Pancreas (tissue), 10 donors: ENCODE measurements at regions not wholly inside any gene's neighbourhood (a gene's known extent, or its start where the extent isn't known, plus 50 kb on each side); places are given as distances from the start of the nearest gene placed in this dataset.

Experiments
- ATAC-seq, 4 donors: fragments of 200-7000 bp; cut with Tn5 transposase; one replicate each; pipeline versions ENCODE4 v1.8.0 to v1.9.1; 2020; ENCODE audit warnings: mild to moderate bottlenecking in 4 of 4, moderate library complexity in 4 of 4
- DNase-seq, 6 donors: peaks; one replicate each; pipeline ENCODE4 v3.0.0-alpha.2; 2020
- FAIRE-seq: peaks from 2 replicates; lab custom pipeline; 2012; peaks lifted over from hg19 to GRCh38; lab: Jason Lieb, UNC
- H3K27ac ChIP-seq, 4 donors: fragments of 200-600 bp; sonication (generic); 1 replicate in 3 of 4; 2 replicates in 1 of 4; pipeline versions ENCODE4 v1.5.0 to v1.8.0; 2020
- H3K27me3 ChIP-seq, 4 donors: fragments of 200-600 bp; one replicate each; pipeline ENCODE4 v1.8.0; 2021
- H3K36me3 ChIP-seq, 3 donors: fragments of 200-600 bp; sonication (generic) in 1 of 3; one replicate each; pipeline versions ENCODE4 v1.5.0 to v1.8.0; 2020 to 2021
- H3K4me1 ChIP-seq, 3 donors: fragments of 200-600 bp; one replicate each; pipeline ENCODE4 v1.8.0; 2021
- H3K4me3 ChIP-seq, 4 donors: fragments of 200-600 bp; sonication (generic) in 2 of 4; one replicate each; pipeline versions ENCODE4 v1.5.0 to v1.8.0; 2020 to 2021
- H3K9me3 ChIP-seq, 4 donors: fragments of 200-600 bp; one replicate each; pipeline ENCODE4 v1.8.0; 2021
- WGBS, 2 donors: extraction: QIAGEN DNeasy Blood & Tissue Kit; methylation state at CpG; one replicate each; pipeline ENCODE4 v1.1.7; 2013; 5-methylcytosine and 5-hydroxymethylcytosine counted together
- intact Hi-C, 3 donors: fragments of 100-400 bp; cut with DNase I; formaldehyde crosslinking; loops; one replicate each; pipeline versions ENCODE4 v1.11.1 to v1.14.2; 2022
- TF ChIP-seq, protein P1 (sequence below), 4 donors: fragments of 200-600 bp; sonication (generic) in 3 of 4; IDR thresholded peaks; one replicate each; pipeline versions ENCODE4 v1.5.0 to v1.8.0; 2021; ENCODE audit warnings: antibody characterized with exemption in 4 of 4
- donor health status: healthy with polysubstance abuse.
- donor health status: DM: no; HTN: no; CAD: no; lungs with moderate emphysema.
- donor health status: DM: no; HTN: no; CAD: no.
- donor health status: control.
- donor health status: control.
- donor health status: Bipolar disorder and iron deficiency.
- donor health status: DM: yes; HTN: yes; CAD: no.
- donor health status: DM: no; HTN: no; CAD: no.
- donor health status: DM: no; HTN: no; CAD: no.
- donor health status: DM: yes; HTN: yes; CAD: no.

DNA sequence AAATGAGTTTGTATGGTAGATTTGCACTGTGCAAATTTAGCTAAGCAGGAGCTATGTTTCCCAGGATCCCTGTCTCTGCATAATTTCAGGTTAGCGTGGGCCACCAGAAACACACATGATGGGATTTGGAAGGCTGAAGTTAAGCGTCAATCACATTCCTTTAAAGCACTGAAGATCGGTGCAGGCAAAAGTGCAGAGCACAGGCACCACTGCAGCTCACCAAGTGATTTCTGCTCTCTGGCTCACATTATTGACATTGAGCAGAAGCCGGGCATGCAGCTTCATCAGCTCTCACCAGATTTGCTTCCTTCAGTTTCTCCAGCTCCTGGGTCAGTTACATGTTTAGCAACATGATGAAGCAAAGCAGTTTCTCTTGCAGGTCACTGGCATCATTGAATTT is 256.4 kb upstream of the TGFBR2 start:
- 55 to 70% methylated on average over 4 of the region's 4 CpGs for WGBS, 2 donors
- no peak for FAIRE-seq

DNA sequence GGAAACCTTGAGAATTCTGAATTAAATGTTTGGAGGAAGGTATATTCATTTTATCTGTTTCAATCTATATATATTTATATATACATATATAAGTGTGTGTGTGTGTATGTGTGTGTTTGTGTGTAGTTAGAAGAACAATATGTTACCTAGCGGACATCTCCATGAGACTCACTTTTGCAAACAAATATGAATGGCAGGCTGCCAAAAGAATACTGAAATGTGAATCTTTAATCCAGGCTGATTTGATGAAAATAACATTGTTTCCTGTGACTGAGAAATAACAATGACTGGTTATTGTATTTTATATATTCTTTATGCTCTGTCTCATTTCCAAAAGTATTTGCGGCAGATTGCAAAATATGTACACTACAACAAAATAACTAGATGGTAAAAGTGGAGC is 255.5 kb upstream of the TGFBR2 start:
- Histone ChIP-seq H3K9me3 (no peaks in the 10 kb centered on the region), H3K27ac (no peak overlapping the region), H3K36me3 (no peaks in the 10 kb centered on the region), H3K4me1 (no peaks in the 10 kb centered on the region), H3K4me3 (no peak overlapping the region), H3K27me3 (no peaks in the 10 kb centered on the region)
- FAIRE-seq (no peak), ATAC-seq (no peak), DNase-seq (no peak)
- TF ChIP-seq, protein P1, sequence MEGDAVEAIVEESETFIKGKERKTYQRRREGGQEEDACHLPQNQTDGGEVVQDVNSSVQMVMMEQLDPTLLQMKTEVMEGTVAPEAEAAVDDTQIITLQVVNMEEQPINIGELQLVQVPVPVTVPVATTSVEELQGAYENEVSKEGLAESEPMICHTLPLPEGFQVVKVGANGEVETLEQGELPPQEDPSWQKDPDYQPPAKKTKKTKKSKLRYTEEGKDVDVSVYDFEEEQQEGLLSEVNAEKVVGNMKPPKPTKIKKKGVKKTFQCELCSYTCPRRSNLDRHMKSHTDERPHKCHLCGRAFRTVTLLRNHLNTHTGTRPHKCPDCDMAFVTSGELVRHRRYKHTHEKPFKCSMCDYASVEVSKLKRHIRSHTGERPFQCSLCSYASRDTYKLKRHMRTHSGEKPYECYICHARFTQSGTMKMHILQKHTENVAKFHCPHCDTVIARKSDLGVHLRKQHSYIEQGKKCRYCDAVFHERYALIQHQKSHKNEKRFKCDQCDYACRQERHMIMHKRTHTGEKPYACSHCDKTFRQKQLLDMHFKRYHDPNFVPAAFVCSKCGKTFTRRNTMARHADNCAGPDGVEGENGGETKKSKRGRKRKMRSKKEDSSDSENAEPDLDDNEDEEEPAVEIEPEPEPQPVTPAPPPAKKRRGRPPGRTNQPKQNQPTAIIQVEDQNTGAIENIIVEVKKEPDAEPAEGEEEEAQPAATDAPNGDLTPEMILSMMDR (IDR thresholded peaks at IDR 0.05): no peak
- intact Hi-C loops: no loop called here
- WGBS, 2 donors: 94 to 96% methylated on average over 2 of the region's 2 CpGs

More for the DNA sequence above, 256.4 kb upstream of the TGFBR2 start:
- Histone ChIP-seq H3K27ac (no peak overlapping the region), H3K9me3 (no peaks in the 10 kb centered on the region), H3K4me3 (no peak overlapping the region), H3K4me1 (no peaks in the 10 kb centered on the region), H3K27me3 (no peaks in the 10 kb centered on the region), H3K36me3 (no peaks in the 10 kb centered on the region)
- intact Hi-C loops: no loop called here
- ATAC-seq (no peak), DNase-seq (no peak)
- TF ChIP-seq, protein P1 (IDR thresholded peaks at IDR 0.05): no peak

DNA sequence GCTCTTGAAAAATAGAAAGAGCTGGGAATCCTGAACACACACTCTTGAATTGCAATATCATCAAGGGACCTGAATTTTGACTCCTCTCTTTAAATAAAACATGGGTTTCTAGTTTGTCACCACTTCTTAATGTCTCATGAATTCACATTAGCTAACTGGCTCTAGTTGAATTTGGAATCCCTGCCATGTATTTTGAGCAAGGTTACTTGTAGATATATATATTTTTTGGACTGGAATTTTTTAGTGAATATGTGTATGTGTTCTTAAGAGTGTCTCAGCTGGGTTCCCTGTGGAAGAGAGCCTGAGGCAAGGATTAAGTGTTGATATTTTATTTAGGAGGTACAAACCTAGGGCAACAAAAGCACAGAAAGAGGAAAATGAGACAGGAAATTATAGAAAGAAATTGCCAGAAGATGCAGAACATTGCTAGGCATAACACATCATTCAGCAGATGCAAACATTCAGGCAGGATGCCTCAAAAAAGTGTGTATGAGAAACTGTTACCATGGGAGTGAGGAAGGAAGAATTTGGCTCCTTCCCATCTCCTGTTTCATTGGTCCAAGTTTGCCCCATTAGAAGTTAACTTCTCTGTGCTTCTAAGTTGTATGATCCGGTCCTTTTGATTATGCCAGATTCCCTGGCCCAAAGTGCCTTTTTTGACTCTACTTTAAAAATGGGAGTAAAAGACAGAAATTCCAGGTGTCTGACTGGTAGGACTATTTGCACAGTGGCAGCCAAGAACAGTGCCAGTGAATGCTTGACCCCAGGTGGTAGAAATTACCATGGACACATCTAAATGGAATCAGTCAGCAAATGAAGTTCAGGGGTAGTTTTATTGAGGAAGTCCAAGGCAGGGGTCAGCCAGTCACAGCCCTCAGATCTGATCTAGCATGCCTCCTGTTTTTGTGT is 253.7 kb upstream of the TGFBR2 start:
- Histone ChIP-seq H3K9me3 (no peaks in the 10 kb centered on the region), H3K4me1 (no peaks in the 10 kb centered on the region), H3K27me3 (no peaks in the 10 kb centered on the region), H3K27ac (no peak overlapping the region), H3K36me3 (no peaks in the 10 kb centered on the region), H3K4me3 (no peak overlapping the region)
- ATAC-seq (no peak), FAIRE-seq (no peak), DNase-seq (no peak)
- TF ChIP-seq, protein P1 (IDR thresholded peaks at IDR 0.05): no peak
- whole genome bisulfite sequencing, 2 donors: 66 to 87% methylated on average over 1 of the region's 1 CpG
- intact Hi-C loops: no loop called here

DNA sequence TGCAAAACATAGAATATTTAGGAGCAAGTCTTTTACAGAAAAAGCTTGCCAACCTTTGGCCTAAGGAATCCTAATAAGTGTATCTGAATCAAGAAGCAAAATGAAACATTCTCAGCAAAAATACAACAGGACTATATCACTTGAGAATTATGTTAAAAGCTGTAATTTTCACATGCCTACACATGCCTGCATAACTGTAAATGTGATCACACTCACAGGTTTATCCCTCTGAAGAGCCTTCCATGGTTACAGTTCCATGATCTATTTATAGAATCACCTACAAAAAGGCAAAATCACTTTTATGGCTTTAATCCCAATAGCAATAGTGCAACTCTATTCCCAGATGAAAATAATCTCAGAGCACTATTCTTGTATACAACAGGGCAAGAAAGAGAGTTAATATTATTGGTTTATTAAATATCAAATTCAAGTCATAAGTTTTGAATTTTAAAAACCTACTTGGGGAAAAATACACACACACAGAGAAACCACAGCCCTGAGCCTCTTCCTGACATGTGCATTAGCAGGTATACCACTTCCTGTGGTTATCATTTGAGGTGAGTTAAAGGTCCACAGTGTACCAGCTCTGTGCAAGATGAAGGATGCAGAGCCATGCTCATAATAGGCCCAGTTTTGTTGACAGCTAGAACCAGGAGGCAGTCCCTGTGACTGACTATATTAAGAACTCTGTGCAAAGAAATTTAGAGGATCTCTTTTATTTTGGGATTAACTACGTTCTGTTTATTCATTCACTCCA is 252.5 kb upstream of the TGFBR2 start:
- Histone ChIP-seq H3K36me3 (no peaks in the 10 kb centered on the region), H3K9me3 (no peaks in the 10 kb centered on the region), H3K4me1 (no peaks in the 10 kb centered on the region), H3K27me3 (no peaks in the 10 kb centered on the region), H3K27ac (no peak overlapping the region), H3K4me3 (no peak overlapping the region)
- intact Hi-C loops: no loop called here
- TF ChIP-seq, protein P1 (IDR thresholded peaks at IDR 0.05): no peak
- ATAC-seq: peak in 2 of 4 donors; percentile 36 to 37
- FAIRE-seq: no peak
- no peak for DNase-seq
- WGBS, 2 donors: 66 to 77% methylated on average over 1 of the region's 1 CpG
